Mammary epithelial cell (primary cell): ENCODE measurements at regions not wholly inside any gene's neighbourhood (a gene's known extent, or its start where the extent isn't known, plus 50 kb on each side); places are given as distances from the start of the nearest gene placed in this dataset.

Experiments used
- EZH2 ChIP-seq: IDR thresholded peaks from 2 replicates; pipeline ENCODE4 v1.6.1; 2012; ENCODE audit warnings: low read length, inconsistent platforms, borderline replicate concordance
- TF ChIP-seq, protein P1 (sequence below), 2 donors: IDR thresholded peaks in 1 of 2; conservative IDR thresholded peaks in 1 of 2; 2 replicates each; pipeline ENCODE4 v1.5.1; 2011 to 2012; ENCODE audit warnings: inconsistent platforms in 2 of 2, low read length in 2 of 2, mild to moderate bottlenecking in 2 of 2, control low read depth in 1 of 2, low read depth in 1 of 2; ENCODE audit not compliant: insufficient read depth in 1 of 2; ENCODE audit errors: extremely low read depth in 1 of 2

DNA sequence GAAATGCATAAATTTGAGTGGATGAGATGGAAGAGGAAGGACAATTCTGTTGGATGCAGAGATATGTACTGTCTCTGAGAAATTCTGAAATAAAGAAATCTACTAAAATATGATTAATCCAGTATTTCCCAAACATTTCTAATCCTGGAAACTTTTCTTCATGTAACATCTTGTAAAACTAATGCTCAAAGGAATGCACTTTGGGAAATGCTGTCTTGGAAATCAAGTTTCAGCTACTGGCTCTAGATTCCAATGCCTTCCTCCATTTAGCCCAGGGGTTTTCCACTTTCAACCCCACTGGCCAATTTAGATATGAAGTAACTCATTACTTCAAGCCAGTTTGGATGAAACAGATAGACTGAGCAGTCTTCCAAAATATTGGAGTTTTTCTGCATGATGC, 355.1 kb downstream of the TXNL1 start:
- TF ChIP-seq, protein P1, sequence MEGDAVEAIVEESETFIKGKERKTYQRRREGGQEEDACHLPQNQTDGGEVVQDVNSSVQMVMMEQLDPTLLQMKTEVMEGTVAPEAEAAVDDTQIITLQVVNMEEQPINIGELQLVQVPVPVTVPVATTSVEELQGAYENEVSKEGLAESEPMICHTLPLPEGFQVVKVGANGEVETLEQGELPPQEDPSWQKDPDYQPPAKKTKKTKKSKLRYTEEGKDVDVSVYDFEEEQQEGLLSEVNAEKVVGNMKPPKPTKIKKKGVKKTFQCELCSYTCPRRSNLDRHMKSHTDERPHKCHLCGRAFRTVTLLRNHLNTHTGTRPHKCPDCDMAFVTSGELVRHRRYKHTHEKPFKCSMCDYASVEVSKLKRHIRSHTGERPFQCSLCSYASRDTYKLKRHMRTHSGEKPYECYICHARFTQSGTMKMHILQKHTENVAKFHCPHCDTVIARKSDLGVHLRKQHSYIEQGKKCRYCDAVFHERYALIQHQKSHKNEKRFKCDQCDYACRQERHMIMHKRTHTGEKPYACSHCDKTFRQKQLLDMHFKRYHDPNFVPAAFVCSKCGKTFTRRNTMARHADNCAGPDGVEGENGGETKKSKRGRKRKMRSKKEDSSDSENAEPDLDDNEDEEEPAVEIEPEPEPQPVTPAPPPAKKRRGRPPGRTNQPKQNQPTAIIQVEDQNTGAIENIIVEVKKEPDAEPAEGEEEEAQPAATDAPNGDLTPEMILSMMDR (conservative IDR thresholded peaks at IDR 0.05 in 1 of 2, IDR thresholded peaks at IDR 0.05 in 1 of 2; ENCODE audit: extremely low read depth in 1 of 2, insufficient read depth in 1 of 2, low read depth in 1 of 2, low read length in 2 of 2), result no peak
- TF ChIP-seq EZH2, result no peak
